ENCODE measurements at regions not wholly inside any gene's neighbourhood (a gene's known extent, or its start where the extent isn't known, plus 50 kb on each side); places are given as distances from the start of the nearest gene placed in this dataset.

DNA sequence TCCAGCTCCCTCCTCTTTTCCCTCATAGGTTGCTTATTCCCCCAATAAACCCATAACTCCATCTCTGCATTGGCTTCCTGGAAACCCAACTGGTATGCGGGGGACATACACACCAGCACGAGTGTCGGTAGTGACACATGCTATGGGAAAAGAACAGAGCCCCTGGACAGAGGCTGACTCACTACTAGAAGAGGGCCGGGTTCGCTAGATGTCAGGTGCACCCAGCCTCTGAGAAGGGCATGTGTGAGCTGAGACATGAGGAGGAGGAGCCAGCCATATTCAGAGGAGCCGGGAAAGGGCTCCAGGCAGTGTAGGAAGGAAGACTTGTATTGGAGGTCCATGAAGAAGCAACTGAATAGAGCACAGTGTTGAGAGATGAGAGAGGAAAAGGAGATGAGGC, 241.1 kb downstream of the SOX9 start:
- TF ChIP-seq, protein P1, sequence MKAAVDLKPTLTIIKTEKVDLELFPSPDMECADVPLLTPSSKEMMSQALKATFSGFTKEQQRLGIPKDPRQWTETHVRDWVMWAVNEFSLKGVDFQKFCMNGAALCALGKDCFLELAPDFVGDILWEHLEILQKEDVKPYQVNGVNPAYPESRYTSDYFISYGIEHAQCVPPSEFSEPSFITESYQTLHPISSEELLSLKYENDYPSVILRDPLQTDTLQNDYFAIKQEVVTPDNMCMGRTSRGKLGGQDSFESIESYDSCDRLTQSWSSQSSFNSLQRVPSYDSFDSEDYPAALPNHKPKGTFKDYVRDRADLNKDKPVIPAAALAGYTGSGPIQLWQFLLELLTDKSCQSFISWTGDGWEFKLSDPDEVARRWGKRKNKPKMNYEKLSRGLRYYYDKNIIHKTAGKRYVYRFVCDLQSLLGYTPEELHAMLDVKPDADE (IDR thresholded peaks at IDR 0.05), result no peak
- TF ChIP-seq, protein P2, sequence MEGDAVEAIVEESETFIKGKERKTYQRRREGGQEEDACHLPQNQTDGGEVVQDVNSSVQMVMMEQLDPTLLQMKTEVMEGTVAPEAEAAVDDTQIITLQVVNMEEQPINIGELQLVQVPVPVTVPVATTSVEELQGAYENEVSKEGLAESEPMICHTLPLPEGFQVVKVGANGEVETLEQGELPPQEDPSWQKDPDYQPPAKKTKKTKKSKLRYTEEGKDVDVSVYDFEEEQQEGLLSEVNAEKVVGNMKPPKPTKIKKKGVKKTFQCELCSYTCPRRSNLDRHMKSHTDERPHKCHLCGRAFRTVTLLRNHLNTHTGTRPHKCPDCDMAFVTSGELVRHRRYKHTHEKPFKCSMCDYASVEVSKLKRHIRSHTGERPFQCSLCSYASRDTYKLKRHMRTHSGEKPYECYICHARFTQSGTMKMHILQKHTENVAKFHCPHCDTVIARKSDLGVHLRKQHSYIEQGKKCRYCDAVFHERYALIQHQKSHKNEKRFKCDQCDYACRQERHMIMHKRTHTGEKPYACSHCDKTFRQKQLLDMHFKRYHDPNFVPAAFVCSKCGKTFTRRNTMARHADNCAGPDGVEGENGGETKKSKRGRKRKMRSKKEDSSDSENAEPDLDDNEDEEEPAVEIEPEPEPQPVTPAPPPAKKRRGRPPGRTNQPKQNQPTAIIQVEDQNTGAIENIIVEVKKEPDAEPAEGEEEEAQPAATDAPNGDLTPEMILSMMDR (conservative IDR thresholded peaks at IDR 0.05; ENCODE audit: low read depth in 2 of 2), result no peak
- TF ChIP-seq EZH2 (IDR thresholded peaks at IDR 0.05; ENCODE audit: low read depth, unreplicated experiment) (no peak), POLR2AphosphoS5 (IDR thresholded peaks at IDR 0.05; ENCODE audit: low read depth) (no peak), ZNF331 (CRISPR knock-in tag; IDR thresholded peaks at IDR 0.05; ENCODE audit: low read depth) (no peak)

All from GM23338 (cell line).